VCaP (cell line): ENCODE measurements at regions not wholly inside any gene's neighbourhood (a gene's known extent, or its start where the extent isn't known, plus 50 kb on each side); places are given as distances from the start of the nearest gene placed in this dataset.

ENCODE experiments used
- H3K27ac ChIP-seq: fragments of 450-650 bp; 2 replicates; pipeline ENCODE4 v1.5.1; 2017
- CTCF ChIP-seq: fragments of 450-650 bp; conservative IDR thresholded peaks from 2 replicates; pipeline ENCODE4 v1.5.1; 2017; ENCODE audit warnings: mild to moderate bottlenecking, moderate library complexity

DNA sequence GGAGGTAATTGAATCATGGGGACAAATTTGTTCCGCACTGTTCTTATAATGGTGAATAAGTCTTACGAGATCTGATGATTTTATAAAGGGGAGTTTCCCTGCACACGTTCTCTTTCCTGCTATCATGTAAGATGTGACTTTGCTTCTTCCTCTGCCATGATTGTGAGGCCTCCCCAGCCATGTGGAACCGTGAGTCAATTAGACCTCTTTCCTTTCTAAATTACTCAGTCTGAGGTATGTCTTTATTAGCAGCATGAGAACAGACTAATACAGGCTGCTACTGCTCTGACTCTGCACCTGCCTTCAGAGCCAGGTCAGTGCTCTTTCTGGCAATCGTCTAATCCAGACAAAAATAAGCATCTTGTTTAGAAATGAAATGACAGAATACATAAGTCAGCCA is 479.2 kb upstream of the TUSC1 start:
- no peak overlapping the region for H3K27ac ChIP-seq
- no peak for TF ChIP-seq CTCF

GRCh38 chr9:26152350-26152749 is 474.1 kb upstream of the TUSC1 start:
- TF ChIP-seq CTCF: no peak
- H3K27ac ChIP-seq: no peak overlapping the region

DNA sequence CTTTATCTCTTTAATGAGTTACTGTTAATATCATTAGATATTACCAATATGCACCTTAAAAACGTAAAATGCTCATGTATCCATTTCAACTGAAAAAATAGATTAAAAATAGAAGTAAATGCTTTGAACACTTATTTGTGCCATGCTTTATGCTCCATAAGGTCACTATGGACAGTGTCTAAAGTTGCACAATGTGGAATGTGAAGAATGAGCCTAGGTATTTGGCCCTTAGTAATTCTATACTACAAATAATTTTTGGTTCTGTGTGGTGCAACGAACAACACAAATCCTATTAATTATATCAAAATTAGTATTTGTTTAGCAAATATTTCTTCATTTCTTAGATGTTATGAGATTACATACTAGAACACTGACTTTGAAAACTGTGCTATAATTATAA is 469.9 kb upstream of the TUSC1 start:
- no peak for TF ChIP-seq CTCF
- H3K27ac ChIP-seq: no peak overlapping the region

DNA sequence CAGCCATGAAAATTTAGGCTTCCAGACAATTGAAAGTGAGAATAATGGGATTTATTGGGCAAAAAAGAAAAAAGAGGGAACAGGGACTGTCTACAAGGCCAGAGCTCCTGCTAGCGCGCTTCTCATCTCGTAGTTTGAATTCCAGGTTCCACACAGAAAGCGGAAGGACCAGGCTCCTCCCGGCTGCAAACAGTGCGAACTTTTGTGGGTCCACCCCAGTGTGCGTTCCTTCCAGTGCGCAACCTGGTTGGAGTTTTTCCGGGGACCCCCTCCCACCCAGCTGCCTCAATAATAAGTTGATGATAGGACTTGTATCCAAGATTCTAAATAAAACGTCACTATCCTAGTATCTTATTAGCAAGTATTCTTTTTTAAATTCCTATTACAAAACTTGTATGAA is 467.7 kb upstream of the TUSC1 start:
- H3K27ac ChIP-seq: no peak overlapping the region
- no peak for TF ChIP-seq CTCF

- no peak overlapping the region for H3K27ac ChIP-seq
- TF ChIP-seq CTCF: no peak
These were observed 464.4 kb upstream of the TUSC1 start for GRCh38 chr9:26142631-26143030.

DNA sequence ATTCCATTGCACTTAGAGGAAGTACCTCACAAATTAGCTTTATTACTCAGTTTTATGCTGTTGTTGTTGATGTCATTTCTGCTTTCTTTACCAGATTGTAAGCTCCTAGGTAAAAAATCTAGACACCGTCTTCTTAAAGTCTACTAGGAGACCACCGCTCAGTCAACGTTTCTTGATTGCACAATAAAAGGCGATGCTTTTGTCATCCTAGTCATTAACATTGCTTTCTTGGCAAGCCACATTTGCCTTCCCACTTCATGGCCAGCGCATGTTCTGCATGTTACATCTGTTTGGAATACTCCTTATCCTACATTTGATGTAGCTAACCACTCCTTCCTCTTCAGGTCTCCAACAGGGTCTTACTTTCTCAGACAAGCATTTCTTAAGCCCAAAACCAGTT is 464.0 kb upstream of the TUSC1 start:
- no peak overlapping the region for H3K27ac ChIP-seq
- TF ChIP-seq CTCF: no peak

DNA sequence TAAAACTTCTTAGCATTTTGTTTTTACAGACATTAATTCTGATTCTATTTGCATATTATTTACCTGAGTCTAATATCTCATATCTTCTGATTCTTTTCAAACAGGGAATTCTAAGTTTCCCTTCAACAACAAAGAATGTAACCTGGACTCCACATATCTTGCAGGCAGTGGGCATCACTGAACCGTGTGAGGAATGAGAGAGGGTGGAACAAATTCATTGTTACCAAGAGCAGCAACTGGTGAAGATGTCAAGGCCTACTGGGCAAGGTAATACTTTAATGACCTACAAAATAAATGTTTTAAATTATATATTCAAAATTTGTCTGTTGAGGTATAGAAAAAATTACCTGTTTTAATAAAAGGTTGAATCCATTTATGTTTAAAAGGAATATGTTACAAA is 455.3 kb upstream of the TUSC1 start:
- TF ChIP-seq CTCF: no peak
- H3K27ac ChIP-seq: no peak overlapping the region
